Keratinocyte (primary cell): ENCODE measurements at regions not wholly inside any gene's neighbourhood (a gene's known extent, or its start where the extent isn't known, plus 50 kb on each side); places are given as distances from the start of the nearest gene placed in this dataset.

Source experiments
- DNase-seq: peaks from one replicate; pipeline ENCODE4 v3.0.0-alpha.2; 2011; ENCODE audit warnings: low read depth, missing footprints, low spot score
- FAIRE-seq: peaks from 2 replicates; lab custom pipeline; 2011; peaks lifted over from hg19 to GRCh38; lab: Jason Lieb, UNC
- H2AFZ ChIP-seq: 2 replicates; pipeline ENCODE4 v1.6.0; 2012; ENCODE audit warnings: low read length, control low read depth, inconsistent platforms; ENCODE audit not compliant: control insufficient read depth
- H3K27ac ChIP-seq: 2 replicates; pipeline ENCODE4 v1.5.1; 2011; ENCODE audit warnings: low read length; ENCODE audit not compliant: control insufficient read depth, insufficient read depth
- H3K27me3 ChIP-seq: 3 replicates; pipeline ENCODE4 v1.6.0; 2011; ENCODE audit warnings: low read length; ENCODE audit not compliant: control insufficient read depth, insufficient read depth; ENCODE audit errors: extremely low read depth
- H3K36me3 ChIP-seq, 2 experiments: 2 replicates in 1 of 2; 3 replicates in 1 of 2; pipeline ENCODE4 v1.5.1; 2011; ENCODE audit warnings: low read length in 2 of 2, mild to moderate bottlenecking in 1 of 2; ENCODE audit not compliant: control insufficient read depth in 2 of 2, insufficient read depth in 2 of 2; ENCODE audit errors: extremely low read depth in 1 of 2
- H3K4me1 ChIP-seq: 3 replicates; pipeline ENCODE4 v1.5.1; 2011; ENCODE audit warnings: low read length; ENCODE audit not compliant: control insufficient read depth, insufficient read depth; ENCODE audit errors: extremely low read depth
- H3K4me2 ChIP-seq: 3 replicates; pipeline ENCODE4 v1.6.0; 2011; ENCODE audit warnings: low read depth, low read length; ENCODE audit not compliant: control insufficient read depth, insufficient read depth; ENCODE audit errors: extremely low read depth
- H3K4me3 ChIP-seq, 3 experiments: fragments of 200-600 bp in 1 of 3; sonication (generic) in 1 of 3; 2 replicates in 2 of 3; 3 replicates in 1 of 3; pipeline ENCODE4 v1.5.1; 2011 to 2016; ENCODE audit warnings: low read length in 3 of 3, mild to moderate bottlenecking in 3 of 3, control low read depth in 2 of 3, inconsistent platforms in 1 of 3, low read depth in 1 of 3, mixed read lengths in 1 of 3, mixed run types in 1 of 3, moderate library complexity in 1 of 3; ENCODE audit not compliant: control insufficient read depth in 2 of 3, insufficient read depth in 2 of 3; ENCODE audit errors: extremely low read depth in 1 of 3
- H3K79me2 ChIP-seq: 2 replicates; pipeline ENCODE4 v1.6.0; 2012; ENCODE audit warnings: low read length; ENCODE audit not compliant: control insufficient read depth, insufficient read depth
- H3K9ac ChIP-seq: 3 replicates; pipeline ENCODE4 v1.6.0; 2011; ENCODE audit warnings: low read length; ENCODE audit not compliant: control insufficient read depth, insufficient read depth; ENCODE audit errors: extremely low read depth
- H3K9me1 ChIP-seq: 3 replicates; pipeline ENCODE4 v1.6.0; 2011; ENCODE audit warnings: low read length; ENCODE audit not compliant: control insufficient read depth, insufficient read depth; ENCODE audit errors: extremely low read depth
- H3K9me3 ChIP-seq: 2 replicates; pipeline ENCODE4 v1.5.1; 2012; ENCODE audit warnings: low read depth, low read length; ENCODE audit not compliant: control insufficient read depth
- H4K20me1 ChIP-seq: 3 replicates; pipeline ENCODE4 v1.6.0; 2011; ENCODE audit warnings: low read length; ENCODE audit not compliant: control insufficient read depth, insufficient read depth; ENCODE audit errors: extremely low read depth
- CTCF ChIP-seq, 3 experiments: IDR thresholded peaks in 1 of 3; conservative IDR thresholded peaks in 1 of 3; optimal IDR thresholded peaks in 1 of 3; 2 replicates in 2 of 3; 3 replicates in 1 of 3; pipeline versions ENCODE3 to v1.5.1; 2011; ENCODE audit warnings: low read length in 3 of 3, mild to moderate bottlenecking in 3 of 3, moderate library complexity in 2 of 3, control low read depth in 1 of 3, inconsistent platforms in 1 of 3; ENCODE audit not compliant: insufficient read depth in 2 of 3; ENCODE audit errors: extremely low read depth in 1 of 3
- EZH2 ChIP-seq: IDR thresholded peaks from one replicate; pipeline ENCODE4 v1.6.1; 2012; ENCODE audit warnings: inconsistent platforms, mild to moderate bottlenecking, low read length, moderate library complexity
- dilution Hi-C: fragments of 300-500 bp; cut with MboI; formaldehyde crosslinking; loops from one replicate; pipeline ENCODE4 v1.7.0; 2020; ENCODE audit warnings: low sequenced_read_pairs; ENCODE audit not compliant: extremely low pct_ligation_motif_present

GRCh38 chr2:59997371-59997770 is 556.1 kb downstream of the BCL11A start:
- Histone ChIP-seq H3K9me1 (no peaks in the 10 kb centered on the region), H3K27ac (no peak overlapping the region), H3K9ac (no peak overlapping the region), H3K27me3 (peaks cover 4% of the 10 kb centered on the region), H3K36me3 (no peaks in the 10 kb centered on the region), H3K4me1 (peaks cover 9% of the 10 kb centered on the region), H3K4me3 (no peak overlapping the region), H3K9me3 (no peaks in the 10 kb centered on the region), H4K20me1 (no peaks in the 10 kb centered on the region), H3K4me2 (no peak overlapping the region), H3K79me2 (no peaks in the 10 kb centered on the region), H2AFZ (no peak overlapping the region)
- dilution Hi-C loops = no loop called here
- no peak for FAIRE-seq
- no peak for DNase-seq
- TF ChIP-seq EZH2 (no peak), CTCF (optimal IDR thresholded peaks at IDR 0.05 in 1 of 3, IDR thresholded peaks at IDR 0.05 in 1 of 3, conservative IDR thresholded peaks at IDR 0.05 in 1 of 3; ENCODE audit: extremely low read depth in 1 of 3, insufficient read depth in 2 of 3, low read length in 3 of 3) (no peak)

GRCh38 chr2:59996855-59997254 is 556.6 kb downstream of the BCL11A start:
- Histone ChIP-seq H4K20me1 (no peaks in the 10 kb centered on the region), H3K9ac (no peak overlapping the region), H3K27me3 (peaks cover 4% of the 10 kb centered on the region), H3K4me2 (no peak overlapping the region), H2AFZ (no peak overlapping the region), H3K4me1 (peaks cover 9% of the 10 kb centered on the region), H3K9me3 (no peaks in the 10 kb centered on the region), H3K9me1 (no peaks in the 10 kb centered on the region), H3K27ac (no peak overlapping the region), H3K79me2 (no peaks in the 10 kb centered on the region), H3K36me3 (no peaks in the 10 kb centered on the region), H3K4me3 (no peak overlapping the region)
- dilution Hi-C loops = no loop called here
- FAIRE-seq (no peak), DNase-seq (no peak)
- no peak for TF ChIP-seq EZH2
- TF ChIP-seq CTCF (optimal IDR thresholded peaks at IDR 0.05 in 1 of 3, IDR thresholded peaks at IDR 0.05 in 1 of 3, conservative IDR thresholded peaks at IDR 0.05 in 1 of 3; ENCODE audit: extremely low read depth in 1 of 3, insufficient read depth in 2 of 3, low read length in 3 of 3) = no peak
